Fibroblast of peridontal ligament (primary cell): ENCODE measurements at regions not wholly inside any gene's neighbourhood (a gene's known extent, or its start where the extent isn't known, plus 50 kb on each side); places are given as distances from the start of the nearest gene placed in this dataset.

Experiments
- DNase-seq: peaks from one replicate; pipeline ENCODE4 v3.0.0-alpha.2; 2010; ENCODE audit errors: extremely low read depth

DNA sequence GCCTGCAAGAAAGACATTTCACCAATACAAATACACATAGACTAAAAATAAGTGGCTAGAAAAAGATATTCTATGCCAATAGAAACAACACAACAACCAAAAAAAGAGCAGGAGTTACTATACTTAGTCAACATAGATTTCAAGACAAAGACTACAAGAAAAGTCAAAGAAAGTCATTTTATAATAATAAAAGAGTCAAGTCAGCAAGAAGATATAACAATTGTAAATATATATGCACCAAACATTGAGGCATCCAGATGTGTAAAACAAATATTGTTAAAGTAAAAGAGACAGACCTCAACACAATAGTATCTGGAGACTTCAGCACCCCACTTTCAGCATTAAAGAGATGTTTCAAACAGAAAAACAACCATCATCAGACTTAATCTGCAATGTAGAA is 104.6 kb downstream of the AMY1C start:
- no peak for DNase-seq

DNA sequence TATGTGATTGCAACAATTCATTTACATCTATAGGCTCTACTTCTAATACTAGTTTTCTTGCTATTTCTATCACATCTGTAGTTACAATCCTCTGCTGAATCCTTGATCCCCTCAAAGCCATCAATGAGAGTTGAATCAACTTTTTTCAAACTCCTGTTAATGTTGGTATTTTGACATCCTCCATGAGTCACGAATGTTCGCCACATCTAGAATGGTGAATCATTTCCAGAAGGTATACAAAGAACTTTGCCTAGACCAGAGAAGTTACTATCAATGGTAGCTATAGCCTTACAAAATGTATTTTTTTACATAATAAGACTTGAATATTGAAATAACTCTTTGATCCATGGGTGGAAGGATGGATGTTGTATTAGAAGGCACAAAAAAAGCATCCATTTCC is 110.0 kb downstream of the AMY1C start:
- no peak for DNase-seq

DNA sequence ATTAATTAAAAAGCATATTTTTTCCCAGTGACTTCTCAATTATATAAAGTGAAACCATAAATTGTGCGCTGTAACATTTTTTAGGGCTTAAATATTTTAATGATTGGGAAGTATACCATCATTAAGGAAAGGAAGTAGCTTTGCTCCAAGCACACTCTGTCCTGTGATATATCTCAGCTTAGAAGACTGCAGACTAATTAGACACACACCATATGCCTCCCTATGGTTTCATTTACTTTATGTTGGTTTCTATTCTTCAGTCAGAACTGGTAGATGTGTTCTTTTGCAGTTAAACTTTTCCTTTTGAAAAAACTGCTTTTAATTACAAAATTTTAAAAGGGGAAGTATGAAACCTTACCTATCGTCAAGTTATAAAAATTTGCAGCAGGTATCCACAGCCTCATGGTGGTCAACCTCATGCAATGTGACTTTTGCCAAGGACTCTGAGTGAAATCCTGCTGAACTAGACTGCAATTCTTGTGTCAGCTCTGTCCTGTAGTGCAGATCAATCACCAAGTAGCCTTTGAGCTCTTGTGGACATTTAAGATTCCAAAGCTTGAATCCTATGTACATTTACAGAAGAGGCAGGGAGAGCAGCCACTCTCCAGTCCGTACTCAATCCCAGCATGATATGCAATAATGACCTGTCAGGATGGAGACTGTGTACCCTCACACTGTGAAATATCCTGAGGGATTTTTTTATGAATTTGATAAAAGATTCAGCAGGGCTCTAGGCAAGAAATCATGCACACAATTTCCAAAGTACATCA is 149.1 kb downstream of the AMY1C start:
- no peak for DNase-seq

DNA sequence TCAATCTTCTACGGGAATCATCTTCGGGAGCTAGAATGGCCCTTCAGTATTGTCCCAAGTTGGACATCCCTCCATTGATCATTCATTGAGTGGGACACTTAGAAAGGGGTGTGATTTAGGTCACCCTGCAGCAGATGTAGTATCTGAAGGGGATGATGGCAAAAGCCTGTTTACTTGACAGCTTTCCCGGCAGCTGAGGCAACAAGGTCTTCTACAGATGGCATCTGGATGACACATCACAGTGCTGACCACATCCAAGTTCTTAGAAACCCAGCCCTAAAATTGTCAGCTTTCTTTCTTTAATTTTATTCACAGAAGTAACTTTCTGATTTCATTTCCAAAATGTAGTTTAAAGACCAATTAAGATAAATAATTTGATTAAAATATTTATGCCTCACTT is 150.3 kb downstream of the AMY1C start:
- no peak for DNase-seq

DNA sequence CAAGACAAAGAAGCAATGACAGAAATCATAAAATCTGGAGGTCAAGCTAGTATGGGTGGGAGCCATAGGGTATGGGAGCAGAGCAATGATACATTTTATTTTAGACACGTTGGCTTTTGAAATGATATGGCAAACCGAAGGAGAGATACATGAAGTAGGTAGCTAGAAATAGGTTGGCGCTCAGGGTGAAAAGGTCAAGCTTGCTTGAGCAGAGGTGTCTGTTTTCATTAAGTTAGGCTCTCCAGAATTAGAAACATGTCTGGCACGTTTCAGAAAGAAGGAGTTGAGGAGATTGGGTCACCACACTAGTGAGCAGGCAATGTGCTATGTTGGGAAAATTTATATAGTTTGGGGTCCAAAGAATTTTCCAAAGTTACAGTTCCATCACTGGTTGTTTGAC is 151.4 kb downstream of the AMY1C start:
- no peak for DNase-seq

DNA sequence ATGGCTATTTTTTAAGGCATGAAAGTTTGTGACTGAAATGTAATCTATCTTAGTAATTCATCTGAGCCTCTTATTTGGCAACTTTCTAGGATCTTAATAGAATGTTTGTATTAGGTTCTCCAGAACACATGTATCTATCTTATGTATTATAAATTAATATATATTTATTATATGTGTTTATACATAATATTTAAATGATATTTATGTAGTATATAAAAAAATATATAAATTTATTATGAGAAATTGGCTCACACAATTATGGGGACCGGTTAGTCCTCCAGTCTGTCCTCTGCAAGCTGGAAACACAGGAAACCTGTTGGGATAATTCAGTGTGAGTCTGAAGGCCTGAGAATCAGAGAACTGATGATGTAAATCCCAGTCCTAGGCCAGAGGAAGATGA is 155.7 kb downstream of the AMY1C start:
- no peak for DNase-seq

DNA sequence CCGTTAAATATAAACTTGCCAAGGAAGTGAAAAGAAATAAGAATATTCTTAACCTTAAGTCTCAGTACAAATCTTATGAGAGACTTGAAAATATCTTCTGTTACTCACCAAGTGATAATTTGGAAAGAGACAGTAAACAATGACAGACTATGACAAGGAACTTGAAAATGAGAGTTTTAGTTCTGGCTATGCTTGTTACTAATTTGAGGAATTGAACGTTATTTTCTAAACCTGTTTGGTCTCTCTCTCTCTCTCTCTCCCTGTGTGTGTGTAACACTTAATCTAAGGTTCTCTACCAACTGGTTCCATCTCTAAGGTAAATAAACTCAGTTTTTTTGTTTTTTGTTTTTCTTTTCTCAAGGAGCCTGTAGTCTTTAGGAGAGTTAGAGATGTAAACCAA is 161.8 kb downstream of the AMY1C start:
- no peak for DNase-seq

DNA sequence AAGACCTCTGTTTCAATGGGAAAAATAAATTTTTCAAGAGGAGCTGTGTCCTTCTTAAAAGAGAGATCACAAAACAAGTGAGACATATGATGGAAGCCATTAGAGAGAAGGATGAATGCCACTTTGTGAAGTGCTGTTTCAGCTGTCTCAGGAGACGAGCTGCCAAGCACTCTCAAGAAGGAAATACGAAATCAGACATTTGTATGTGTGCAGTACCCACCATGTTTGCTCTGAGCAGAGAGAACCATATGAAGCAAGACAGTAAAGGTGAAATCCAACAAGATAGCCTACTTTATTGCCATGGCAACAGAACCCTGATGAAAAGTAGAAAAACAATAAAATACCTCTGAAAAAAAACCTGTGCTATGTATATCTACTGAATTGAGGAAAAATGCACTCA is 168.1 kb downstream of the AMY1C start:
- DNase-seq, result no peak

DNA sequence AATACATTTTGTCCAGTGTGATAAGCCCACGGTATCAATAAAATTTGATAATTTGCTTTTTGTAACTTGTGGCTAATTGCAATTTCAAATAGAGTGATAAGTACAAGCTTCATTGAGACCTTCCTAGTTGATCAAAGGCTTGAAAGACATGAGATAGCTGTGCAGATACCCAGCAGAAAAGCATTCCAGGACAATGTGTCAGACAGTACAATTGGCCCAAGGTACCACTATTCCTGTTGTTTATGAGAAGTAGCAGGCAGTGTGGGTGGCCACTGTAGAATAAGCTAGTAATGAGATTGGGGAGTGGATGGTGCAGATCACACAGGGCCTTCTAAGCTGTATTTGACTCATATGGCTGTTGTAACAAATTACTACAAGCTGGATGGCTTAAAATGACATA is 182.2 kb downstream of the AMY1C start:
- no peak for DNase-seq

DNA sequence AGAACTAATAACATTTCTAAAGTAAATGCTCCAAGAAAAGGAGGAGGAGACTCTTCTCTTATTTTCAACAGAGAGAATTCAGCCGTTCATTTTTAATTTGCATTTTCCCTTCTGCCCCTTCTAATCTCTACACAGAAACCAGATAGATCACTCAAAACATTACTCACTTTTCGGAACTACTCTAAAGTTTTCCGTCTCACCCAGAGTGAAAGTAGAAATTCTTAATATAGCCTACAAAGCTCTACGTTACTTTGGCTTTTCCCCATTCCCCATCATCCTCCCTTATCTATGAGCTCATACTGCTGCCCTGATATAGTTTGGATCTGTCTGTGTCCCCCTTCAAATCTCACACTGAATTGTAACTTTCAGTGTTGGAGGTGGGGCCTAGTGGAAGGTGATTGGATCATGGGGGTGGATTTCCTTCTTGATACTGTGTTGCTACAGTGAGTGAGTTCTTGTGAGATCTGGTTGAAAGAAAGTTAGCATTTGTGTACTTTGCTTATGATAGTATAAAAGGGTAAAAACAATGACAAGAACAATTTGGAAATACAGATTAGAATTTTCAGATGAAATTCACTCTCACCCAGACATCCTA is 188.2 kb downstream of the AMY1C start:
- no peak for DNase-seq

DNA sequence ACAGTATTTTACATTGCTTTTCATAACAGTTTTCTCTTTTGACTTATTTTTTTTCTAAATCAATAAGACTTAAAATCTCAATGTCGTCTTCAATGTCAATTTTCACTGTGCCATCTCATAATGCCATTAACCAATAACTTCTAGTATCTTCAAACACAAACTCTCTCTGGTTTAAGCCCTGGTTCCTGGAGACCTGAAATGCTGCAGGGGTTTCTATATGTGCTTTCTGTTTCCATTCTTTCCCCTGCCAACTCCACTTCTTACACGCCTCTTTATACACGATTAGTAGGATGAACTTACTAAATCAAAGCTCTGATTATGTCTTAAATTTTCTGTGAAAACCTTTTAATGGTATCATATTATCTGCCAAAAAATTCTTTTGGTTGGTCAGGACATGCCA is 191.4 kb downstream of the AMY1C start:
- DNase-seq, result no peak

DNA sequence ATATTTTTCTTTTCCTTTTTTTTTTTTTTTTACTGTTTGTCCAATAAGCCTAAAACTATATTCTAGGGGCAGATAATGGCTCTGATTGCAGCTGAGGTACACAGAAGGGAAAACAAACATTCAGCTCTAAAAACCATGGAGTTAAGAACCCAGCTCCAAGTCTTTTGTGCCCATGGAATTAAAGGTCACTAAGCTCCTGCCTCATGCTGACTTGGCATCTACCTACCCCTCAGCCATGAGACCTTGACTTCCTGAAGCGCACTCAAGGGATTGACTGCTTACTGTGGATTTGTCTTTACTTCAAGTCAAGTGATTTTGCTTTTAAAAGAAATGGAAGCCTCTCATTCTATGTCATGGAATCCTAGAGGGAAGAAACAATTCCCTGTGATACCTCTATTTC is 192.3 kb downstream of the AMY1C start:
- no peak for DNase-seq

DNA sequence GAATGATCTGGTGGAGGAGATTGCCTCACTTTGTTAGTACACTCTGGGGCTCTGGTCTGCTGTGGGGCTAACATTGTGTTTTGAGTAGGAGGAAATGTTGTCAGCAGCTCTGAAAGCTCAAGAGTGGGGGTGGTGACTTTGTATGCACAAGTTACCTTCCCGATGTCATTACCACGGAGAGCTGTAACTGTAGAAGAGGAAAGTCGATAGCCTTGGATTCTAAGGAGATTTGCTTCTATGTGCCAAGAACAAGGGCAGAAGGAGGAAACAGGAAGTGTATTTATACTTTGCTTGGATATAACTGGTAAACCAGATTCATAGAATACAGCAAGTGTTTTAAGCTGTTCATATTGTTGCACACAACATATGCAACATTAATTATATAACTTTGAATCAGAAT is 196.1 kb downstream of the AMY1C start:
- no peak for DNase-seq

DNA sequence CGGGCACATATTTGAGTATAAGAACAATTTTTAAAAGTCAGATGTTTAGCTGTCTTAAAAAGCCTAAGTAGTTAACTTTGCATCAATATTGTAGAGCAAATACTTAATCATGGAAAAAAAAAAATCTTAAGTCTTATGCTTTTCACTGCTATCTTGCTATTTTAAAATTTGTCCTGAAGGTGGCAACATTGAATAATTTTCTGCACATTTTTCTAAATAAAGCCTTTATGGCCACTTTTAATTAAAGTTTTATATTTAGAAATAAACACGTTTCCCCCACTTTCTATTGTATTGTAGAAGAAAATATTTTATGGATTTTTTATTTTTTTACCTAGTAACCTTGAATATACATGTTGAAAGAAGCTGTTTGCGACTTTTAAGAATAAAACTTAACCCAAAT is 198.8 kb downstream of the AMY1C start:
- DNase-seq, result no peak

DNA sequence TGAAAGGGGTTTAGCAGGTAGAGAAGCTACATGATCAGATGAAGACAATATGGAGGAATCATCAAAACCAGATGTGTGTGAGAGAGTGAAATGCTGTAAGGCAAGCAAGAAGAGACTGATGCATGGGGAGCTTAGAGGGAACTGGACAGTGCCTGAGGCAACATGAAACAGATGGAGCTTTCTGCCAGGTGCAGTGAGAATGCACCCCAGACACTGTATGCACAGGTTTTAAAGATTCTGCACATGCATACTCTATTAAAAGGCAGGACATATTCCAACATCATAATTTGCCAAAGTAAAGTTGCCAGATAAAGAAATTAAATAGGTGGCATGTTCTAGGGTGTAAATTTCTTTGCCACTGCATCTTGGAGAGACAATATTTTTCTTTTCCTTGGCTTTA is 200.1 kb downstream of the AMY1C start:
- no peak for DNase-seq

DNA sequence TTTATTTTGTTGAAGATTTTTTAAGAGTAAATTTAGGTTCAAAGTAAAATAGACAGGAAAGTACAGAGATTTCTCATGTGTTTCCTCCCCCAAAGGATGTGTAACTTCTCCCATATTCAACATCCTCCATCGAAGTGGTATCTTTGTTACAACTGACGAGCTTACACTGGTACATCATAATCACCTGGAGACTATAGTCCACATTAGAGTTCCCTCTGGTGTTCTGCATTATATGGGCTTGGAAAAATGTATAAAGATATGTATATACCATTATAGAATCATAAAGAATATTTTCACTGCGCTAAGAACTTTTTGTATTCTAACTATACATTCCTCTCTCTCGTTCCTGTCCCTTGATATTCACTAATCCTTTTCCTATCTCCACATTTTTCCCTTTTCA is 203.7 kb downstream of the AMY1C start:
- no peak for DNase-seq

DNA sequence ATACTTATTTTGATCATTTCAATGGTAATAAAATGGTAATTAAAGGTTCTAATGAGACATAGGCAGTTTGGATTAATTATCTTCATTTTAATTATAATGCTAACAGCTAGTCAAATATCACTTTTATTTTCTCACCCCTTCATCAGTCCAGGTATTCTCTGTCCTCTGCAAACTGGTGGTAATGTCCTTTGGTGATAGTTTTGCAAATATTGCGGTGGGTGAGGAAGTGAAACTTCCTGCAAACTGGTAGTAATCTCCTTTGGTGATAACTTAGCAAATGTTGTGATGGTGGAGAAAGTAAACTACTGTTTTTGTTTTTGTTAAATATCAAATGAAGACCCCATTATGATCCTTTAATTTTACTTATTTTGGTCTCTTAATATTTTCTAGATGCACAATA is 209.0 kb downstream of the AMY1C start:
- no peak for DNase-seq

DNA sequence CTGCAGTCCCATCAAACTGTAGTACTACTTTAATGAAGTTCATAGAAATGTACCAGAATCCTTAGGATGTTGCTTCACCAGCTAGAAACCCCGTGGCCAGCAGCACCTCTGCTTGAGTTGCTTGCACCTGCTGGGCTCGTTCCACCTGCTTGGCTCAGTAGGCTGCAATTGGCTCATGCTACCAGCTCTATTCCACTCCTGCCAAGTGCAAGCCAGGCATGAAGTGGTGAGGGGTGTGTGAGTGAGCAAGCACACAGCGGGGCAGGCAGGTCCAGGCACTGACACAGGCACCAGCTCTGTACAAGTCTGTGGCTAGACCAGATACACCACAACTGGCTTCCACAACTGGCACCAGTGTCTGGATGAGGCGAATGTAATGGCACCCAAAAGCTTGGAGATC is 209.9 kb downstream of the AMY1C start:
- DNase-seq, result no peak

DNA sequence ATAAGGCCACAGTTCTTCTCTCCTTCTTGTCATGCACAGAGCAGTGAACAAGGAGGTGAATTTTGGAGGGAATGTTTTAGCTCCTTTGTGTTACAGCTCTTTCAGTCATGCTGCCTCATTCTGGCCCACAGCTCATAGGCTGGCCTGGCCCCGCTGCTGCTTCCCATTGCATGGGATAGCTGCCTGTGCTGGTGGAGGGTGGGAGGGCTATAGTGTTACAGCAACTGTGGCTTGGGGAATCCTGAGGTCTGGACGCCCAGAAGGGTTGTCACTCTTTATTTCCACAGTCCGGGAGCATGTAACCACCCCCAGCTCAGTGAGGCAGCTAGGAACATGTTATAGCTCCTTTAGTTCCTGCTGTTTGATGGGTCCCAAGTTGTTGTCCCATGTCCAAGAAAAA is 210.3 kb downstream of the AMY1C start:
- DNase-seq, result no peak

DNA sequence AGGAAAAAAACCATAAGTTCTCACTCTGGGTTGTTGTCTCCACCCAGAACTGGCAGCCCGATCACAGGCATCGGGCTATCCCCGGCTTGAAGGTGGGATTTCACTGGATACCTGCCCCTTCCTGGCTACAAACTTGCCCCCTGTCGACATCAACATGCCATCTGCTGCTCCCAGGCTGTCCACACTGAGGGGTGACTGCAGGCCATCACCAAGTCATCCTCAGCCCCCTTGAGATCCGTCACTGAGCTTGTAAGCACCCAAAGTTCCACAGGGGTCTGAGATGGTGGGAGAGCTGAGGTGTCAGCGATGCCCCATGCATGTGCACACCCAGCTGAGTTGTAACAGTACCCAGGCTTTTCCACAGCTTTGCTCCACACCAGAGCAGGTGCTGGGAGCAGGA is 211.0 kb downstream of the AMY1C start:
- no peak for DNase-seq

DNA sequence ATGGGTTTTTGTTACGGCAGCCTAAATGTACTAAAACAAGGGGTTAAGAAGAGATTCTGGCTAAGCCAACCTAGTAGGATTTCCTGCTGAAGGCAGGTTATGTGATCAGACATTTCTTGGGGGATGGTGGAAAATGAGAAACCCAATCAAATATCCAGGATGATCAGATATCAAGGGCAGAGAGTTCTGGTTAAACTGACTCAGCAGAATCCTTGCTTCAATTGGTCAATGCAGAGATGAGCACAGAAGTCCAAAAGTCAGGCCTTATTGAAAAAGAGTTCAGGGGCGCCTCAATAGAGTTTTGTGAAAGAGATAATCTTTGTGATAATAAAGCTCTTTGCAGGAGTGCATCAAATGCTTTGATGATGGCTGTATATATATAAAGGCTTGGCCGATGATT is 237.1 kb downstream of the AMY1C start:
- DNase-seq, result no peak

DNA sequence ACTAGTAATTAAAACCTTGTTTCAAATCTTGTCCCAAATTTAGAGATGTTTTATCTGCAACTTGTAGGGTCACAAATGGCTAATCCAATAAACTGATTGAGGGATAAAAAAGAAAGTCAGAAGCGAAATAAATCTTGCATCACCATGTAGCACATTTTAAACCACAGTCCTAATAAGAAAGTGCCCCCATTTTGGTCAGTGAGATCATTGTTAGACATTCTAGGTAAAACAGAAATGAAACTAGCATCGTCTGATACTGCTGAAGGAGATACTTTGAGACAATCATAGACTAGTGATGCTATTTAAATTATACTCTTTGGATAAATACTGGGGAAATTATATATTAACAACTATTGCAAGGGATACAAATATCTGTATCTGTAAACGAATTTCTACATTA is 247.9 kb downstream of the AMY1C start:
- no peak for DNase-seq

DNA sequence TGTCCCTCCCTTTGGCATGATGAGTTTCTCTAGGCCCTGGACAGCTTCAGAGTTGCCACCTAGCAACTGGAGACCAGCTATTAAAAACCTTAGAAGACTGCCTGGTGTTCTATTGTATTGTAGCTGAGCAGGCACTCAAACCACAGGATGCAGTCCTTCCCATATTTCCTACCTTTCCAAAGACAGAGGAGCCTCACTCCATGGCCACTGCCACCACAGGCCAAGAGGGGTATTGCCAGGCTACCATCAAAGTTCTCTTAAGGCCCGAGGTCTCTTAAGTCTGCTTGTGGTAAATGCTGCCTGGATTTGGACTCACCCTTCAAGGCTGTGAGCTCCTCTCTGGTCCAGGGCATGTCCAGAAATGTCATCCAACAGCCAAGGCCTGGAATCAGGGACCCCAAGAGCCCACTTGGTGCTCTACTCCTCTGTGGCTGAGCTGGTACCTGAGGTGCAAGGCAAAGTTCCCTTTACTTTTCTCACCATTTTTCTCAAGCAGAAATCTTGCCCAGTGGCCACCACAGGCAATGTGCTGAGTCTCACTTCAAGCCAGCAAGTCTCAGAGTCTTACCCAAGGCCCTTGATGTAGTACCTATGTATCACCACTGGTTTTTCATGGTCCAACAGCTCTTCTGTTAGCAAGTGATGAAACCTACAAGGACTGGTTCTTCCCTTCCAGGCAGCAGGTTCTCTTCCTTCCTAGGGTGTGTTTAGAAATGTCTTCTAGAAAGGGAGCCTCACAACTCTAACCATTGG is 269.4 kb downstream of the AMY1C start:
- no peak for DNase-seq
